GM12875 (cell line): ENCODE measurements at regions not wholly inside any gene's neighbourhood (a gene's known extent, or its start where the extent isn't known, plus 50 kb on each side); places are given as distances from the start of the nearest gene placed in this dataset.

Experiments
- H3K4me3 ChIP-seq: one replicate; pipeline ENCODE4 v1.5.1; 2011; ENCODE audit warnings: low read depth, low read length, control low read depth
- TF ChIP-seq, protein P1 (sequence below): IDR thresholded peaks from 2 replicates; pipeline ENCODE4 v1.5.1; 2011; ENCODE audit warnings: low read depth, mild to moderate bottlenecking, control low read depth, inconsistent platforms, low read length, moderate library complexity, borderline replicate concordance; ENCODE audit not compliant: insufficient read depth

DNA sequence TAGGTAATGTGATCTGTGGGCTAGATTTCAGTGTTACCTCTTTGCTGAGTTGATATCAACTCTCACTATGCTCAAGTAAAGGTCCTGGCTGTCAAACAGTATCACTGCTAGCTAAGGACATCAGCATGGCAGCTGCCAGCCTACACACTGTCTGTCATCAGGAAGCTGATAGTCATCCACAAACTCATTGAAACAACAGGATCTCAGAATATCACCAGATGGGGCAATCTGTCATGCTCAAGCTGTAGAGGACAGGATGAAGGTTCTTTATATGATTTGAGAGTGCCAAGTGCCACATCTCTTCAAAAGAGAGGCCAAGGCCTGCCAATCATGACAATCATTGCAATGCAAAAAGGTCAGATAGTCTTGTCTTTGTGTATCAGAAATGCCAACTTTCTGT is 811.5 kb upstream of the SEL1L start:
- TF ChIP-seq, protein P1, sequence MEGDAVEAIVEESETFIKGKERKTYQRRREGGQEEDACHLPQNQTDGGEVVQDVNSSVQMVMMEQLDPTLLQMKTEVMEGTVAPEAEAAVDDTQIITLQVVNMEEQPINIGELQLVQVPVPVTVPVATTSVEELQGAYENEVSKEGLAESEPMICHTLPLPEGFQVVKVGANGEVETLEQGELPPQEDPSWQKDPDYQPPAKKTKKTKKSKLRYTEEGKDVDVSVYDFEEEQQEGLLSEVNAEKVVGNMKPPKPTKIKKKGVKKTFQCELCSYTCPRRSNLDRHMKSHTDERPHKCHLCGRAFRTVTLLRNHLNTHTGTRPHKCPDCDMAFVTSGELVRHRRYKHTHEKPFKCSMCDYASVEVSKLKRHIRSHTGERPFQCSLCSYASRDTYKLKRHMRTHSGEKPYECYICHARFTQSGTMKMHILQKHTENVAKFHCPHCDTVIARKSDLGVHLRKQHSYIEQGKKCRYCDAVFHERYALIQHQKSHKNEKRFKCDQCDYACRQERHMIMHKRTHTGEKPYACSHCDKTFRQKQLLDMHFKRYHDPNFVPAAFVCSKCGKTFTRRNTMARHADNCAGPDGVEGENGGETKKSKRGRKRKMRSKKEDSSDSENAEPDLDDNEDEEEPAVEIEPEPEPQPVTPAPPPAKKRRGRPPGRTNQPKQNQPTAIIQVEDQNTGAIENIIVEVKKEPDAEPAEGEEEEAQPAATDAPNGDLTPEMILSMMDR, result no peak
- no peak overlapping the region for H3K4me3 ChIP-seq

DNA sequence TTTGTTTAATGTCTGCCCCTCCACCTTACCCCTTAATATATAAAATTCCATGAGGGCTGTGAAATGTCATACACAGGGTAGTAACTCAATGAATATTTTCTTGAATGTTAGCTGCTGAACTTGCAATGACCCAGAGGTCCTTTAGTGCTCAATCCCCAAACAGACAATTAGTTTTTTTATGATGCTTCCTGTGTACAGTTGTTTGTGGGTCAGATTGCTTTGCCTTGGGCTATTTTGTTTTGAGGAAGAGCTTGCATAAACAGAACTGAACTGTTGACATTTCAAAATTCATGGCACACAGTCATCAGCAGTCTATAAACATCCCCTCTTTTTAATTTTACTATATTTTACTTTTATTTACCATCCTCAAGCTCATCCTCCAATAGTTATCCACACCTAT is 820.5 kb upstream of the SEL1L start:
- TF ChIP-seq, protein P1, result no peak
- no peak overlapping the region for H3K4me3 ChIP-seq

DNA sequence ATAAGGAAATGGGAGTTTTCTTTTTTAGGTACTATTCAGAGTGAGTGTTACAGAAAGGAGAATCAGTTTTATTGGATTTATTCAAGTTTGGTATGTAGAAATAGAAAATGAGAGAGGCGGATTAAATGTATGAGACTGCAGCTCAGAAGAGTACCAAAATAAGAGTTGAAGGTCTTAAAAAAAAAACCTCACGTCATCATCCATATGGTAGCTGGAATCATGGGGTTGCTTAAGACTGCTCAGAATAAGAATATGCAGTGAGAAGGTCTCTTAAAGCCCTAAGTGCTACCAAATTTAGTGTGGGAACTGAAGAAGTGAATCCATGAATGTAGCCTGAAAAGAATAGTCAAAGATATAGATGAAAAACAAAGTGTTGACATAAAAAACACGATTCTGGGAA is 825.5 kb upstream of the SEL1L start:
- TF ChIP-seq, protein P1, result no peak

DNA sequence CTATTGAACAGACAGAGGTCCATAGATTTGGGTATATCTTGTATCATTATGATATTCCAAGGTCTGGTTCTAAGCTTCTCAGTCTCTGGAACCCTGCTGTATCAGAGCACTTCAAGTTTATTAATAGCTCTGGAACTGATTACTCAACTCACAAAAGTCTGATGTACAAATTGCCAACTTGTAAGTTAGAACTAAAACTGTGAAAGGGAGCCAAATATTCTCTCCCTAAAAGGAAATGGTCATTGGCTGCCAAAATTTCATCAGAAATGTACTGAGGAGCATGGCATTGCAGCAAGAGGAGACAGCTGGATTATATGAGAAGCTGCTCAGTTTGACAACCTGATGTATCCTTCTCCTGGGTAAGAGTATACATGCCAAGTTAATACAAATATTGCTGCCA is 828.8 kb upstream of the SEL1L start:
- no peak overlapping the region for H3K4me3 ChIP-seq
- TF ChIP-seq, protein P1, result no peak

More for the DNA sequence above, 825.5 kb upstream of the SEL1L start:
- H3K4me3 ChIP-seq, result no peak overlapping the region

DNA sequence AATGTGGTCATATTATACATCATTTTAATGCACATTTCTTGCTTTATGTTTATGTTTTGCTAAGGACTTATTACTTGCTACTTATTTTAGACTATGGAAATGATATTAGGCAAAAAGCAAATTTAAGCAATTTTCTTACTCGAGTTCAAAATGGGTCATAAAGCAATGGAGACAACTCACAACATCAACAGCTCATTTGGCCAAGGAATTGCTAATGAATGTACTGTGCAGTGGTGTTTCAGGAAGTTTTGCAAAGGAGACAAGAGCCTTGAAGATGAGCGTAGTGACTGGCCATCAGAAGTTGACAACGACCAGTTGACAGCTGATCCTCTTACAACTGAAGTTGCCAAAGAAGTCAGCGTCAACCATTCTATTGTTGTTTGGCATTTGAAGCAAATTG is 831.8 kb upstream of the SEL1L start:
- TF ChIP-seq, protein P1, result no peak
- no peak overlapping the region for H3K4me3 ChIP-seq

DNA sequence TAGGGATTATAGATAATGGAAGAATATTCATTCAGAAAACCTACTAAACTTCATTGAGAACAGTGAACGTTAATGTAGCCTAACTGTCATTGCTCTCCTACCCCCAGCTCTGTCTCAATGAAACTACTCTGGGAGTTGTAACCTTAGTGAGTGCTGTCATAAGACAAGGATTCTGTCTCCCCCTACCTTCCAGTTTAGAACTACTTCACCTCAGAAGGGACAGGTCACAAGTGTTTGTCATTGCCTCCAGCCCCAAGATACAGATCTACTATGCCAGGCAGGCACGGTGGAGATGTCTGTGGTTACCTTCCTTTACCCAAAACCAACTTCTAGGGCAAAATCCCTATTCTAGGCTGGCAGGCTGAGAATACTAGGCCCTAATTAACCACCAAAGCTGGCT is 833.1 kb upstream of the SEL1L start:
- TF ChIP-seq, protein P1, result no peak
- no peak overlapping the region for H3K4me3 ChIP-seq

DNA sequence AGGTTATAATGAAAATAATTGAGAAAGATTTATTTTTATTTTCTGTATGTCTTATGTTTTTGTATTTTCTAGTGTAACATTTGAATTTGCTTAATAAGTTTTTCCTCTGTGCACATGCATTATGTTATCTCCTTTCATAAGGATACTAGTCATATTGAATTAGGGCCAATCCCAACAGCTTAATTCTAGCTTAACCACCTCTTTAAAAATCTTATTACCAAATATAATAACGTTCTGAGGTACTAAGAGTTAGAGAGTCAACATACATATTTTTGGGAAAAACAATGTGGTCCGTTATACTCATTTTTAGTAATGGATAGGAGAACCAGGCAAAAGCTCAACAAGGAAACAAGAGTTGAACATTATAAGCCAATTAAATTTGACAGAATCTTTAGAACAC is 845.6 kb upstream of the SEL1L start:
- TF ChIP-seq, protein P1, result no peak

More for the DNA sequence above, 845.6 kb upstream of the SEL1L start:
- H3K4me3 ChIP-seq, result no peak overlapping the region
